HS-27A (cell line): ENCODE measurements at regions not wholly inside any gene's neighbourhood (a gene's known extent, or its start where the extent isn't known, plus 50 kb on each side); places are given as distances from the start of the nearest gene placed in this dataset.

Source experiments
- DNase-seq: peaks from one replicate; pipeline ENCODE4 v3.0.0-alpha.2; 2012; ENCODE audit warnings: low read depth, missing footprints

DNA sequence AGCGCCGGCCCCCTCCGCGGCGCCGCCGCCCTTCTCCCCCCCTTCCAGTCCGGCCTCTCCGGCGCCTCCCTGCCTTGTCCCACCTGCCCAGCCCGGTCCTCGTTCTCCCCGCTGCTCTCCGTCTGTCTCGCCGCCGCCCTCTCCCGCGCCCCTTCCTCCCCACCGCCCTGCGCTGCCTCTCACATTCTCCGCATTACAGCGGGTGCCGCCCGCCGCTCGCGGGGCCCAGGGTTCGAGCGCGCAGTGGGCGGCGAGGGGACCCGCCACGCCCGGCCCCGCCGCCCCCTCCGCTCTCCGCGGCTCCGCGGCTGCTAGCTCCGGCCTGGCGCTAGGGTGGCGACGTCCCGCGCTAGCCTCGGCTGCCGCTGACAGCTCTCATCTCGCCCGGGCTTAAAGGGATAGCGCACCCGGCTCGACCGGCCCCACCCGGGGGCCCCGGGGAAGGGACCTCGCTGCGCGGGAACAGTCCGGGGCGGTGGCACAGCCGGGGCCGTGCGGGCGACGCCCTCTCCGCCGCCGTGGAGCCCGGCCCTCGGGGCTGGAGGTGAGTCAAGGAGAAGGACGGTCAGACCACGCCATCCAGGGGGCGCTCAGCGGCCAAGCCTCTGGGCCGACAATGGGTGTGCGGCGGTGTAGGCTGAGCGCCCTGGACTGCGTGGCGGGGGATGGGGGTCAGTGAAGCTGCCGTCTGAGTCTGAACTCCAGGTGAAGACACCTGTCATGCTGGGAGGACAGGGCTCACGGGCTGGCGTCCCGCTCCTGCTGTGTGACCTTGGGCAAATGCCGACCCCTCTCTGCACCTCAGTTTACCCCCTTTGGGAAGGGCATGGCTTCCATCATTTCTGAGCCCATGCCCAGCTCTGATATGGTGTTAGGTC, 187.4 kb upstream of the LINGO1 start:
- DNase-seq = no peak

DNA sequence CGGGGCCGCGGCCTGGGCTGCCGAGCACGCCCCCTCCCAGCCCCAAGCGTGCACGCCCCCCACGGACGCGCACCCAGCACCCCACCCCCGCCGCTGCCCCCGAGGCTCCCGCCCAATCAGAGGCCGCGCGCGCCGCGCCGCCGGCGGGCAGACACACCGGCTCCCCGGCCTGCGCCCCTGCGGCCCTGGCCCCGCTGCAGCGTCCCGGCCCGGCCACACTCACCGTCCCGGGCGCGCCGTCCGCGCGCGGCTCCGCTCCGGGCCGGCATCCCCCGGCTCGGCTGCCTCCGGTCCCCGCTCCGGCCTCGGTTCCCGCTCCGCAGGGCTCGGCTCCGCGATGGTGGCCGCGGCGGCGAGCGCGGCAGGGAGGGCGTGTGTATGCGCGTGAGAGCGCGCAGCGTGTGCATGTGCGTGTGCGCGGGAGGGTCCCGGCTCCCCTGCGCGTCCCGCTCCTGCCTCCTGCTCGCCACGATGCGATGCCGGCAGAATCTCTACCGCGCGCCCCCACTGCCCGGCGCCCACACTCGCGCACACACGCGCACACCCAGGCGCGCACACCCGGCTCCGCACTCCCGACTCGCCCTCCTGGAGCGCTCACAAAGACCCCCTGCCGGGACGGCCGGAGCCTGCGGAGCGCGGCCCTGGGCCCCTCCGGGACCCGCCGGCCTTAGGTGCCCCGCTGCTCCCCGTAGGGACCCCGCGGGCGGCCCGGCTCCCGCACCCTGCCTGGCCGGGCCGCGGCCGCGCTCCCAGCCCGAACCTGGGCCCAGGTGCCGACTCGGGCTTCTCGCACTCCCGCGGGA, 186.5 kb upstream of the LINGO1 start:
- DNase-seq = no peak

DNA sequence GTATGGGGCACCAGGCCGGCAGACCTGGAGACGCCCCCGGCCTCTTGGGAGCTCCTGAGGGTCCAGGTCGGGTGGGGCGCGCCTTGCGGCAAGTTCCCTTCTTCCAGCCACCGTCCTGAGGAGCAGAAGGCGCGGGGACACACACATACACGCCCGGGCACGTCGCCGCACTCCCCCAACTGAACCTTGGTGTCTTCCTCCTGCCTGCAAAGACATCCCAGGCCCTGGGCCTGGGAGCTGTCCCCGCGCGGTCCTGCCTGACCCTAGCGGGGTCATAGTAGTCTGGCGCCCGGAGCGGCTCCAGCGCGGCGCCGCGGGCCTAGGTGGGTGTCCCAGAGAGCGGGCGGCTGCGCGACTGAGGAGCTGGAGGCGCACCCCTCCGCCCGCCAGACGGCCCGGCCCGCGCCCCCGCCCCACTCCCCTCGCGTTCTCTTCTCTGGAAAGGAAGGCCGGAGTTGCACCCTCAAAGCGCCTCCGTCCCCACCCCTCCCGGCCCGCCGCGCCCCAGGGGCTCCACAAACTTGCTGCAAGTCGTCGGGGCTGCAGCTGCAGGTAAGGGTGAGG, 185.9 kb upstream of the LINGO1 start:
- DNase-seq = no peak

DNA sequence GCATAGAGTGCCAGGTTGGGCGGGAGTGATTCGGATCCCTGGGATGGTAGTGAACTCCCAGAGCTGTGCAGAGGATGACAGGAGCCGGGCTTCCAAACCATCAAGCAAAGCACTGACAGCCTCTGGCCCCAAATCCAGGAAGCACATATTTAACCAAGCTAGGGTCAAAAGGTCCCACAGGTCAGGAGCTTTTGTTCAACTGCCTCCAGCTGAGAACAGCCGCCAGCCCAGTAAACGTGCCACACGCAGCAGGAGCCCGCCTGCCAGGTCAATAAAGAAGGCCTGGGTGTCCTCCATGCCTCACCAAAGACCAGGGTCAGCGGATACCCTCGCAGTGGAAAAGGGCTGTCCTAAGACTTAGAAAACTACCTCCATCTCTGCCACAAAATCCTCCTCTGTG, 184.7 kb upstream of the LINGO1 start:
- no peak for DNase-seq

DNA sequence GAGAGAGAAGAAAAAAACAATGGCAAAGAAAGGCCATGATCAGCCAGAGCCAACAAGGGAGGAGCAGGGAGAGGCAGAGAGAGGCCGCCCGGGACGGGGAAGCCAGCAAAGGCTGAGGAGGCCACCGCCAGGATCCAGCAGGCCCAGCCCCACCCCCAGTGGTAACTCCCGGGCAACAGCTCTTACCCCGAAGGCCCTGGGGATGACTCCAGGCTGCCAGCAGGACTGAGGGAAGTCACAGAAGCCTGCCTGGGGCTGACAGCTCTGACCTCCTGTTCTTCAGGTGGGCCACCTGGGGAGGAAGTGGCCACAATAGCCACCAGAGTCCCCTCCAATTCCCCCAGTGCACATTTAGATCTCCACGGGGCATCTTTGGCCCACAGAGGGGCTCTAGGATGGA, 184.3 kb upstream of the LINGO1 start:
- DNase-seq = no peak

DNA sequence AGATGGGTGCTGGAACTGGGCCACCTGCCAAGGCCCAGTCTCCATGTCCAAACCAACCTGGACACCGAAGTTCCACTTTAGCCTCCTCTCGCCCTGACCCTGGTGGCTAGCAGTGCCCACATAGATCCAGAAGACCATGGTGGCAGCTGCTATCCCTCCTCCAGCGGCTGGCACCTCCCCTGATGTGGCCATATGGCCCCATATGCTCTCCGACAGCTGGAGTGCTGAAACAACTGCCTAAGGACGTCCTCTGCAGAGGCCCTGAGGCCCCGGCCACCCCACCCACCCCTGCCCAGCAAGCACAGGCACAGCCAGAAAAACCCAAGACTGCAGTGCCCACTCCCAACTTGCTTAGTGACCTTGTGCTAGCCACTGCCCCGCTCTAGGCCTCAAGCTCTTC, 182.3 kb upstream of the LINGO1 start:
- no peak for DNase-seq

DNA sequence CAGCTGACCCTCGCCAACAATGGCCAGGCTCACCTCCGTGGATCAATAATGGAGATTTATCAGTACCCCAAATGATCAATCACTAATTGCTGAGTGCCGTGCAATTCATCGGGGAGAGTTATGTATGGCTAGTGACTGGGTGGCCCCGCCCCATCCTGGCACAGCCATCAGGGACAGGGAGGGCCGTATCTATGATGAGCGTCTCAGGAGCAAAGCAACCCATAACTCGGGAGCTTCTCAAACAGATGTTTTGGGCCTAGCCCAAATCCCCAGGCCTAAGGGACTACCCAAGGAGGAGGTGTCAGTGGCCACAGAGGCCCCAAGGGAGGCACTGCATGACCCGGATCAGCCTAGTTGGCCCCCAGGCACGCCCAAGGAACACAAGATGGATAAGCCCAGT, 180.0 kb upstream of the LINGO1 start:
- no peak for DNase-seq

DNA sequence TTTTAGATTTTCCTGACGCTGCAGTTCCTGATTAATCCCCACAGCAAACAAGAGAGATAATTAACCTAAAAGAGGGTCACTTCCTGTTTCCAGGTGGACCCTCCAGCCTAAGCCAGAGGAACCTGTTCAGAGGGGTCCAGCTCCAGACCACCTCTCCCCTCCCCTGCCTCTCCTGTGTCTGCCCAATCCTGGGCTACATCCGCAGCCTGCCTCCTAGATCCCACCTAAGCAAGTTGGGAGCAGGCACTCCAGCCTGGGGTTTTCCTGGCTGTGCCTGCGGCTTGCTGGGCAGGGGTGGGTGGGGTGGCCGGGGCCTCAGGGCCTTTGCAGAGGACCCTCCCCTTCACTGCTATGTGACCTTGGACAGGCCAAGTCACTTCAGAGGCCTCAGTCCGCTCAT, 178.6 kb upstream of the LINGO1 start:
- DNase-seq = no peak

DNA sequence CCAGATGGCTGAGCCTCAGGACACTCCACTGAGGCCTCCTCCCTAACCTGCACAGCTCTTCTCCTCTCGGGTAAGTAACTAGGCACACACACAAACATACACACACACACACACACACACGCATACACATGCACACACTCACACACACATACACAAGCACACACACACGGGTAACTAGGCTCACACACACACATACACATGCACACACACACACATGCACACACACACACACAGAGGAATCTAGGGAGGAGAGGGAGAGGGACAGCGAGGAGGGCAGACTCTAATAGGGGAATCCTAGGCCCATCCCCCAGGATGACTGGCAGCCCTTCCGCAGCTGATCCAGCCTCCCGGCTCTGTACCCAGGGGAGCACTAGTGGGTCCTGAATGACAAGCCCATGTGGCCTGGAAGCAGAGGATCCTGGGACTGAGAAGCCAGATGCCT, 177.4 kb upstream of the LINGO1 start:
- DNase-seq = no peak

DNA sequence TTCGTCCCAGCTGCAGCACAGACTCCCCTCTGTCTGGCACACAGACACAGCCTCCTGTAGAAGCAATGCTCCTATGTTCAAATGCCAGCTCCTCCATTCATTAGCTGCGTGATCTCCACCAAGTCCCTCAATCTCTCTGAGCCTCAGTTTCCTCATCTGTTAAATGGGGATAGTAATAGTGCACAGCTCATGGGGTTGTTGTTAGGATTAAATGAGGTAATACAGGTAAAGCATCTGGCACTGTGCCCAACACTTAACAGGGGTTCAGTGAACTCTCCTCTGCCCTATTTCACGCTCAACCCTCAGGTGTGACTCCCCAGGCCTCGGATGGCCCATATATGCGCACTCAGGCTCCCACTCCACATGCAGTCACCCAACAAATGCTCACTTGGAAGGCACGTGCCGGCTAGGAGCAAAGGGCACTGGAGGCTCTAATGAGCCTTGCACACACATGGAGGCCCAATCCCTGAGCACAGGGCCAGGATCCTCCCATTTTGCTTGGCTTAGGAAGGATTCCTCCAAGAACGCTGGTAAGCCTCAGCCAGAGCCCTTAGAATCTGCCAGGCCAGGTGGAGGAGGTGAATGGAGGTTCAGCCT, 176.0 kb upstream of the LINGO1 start:
- no peak for DNase-seq

DNA sequence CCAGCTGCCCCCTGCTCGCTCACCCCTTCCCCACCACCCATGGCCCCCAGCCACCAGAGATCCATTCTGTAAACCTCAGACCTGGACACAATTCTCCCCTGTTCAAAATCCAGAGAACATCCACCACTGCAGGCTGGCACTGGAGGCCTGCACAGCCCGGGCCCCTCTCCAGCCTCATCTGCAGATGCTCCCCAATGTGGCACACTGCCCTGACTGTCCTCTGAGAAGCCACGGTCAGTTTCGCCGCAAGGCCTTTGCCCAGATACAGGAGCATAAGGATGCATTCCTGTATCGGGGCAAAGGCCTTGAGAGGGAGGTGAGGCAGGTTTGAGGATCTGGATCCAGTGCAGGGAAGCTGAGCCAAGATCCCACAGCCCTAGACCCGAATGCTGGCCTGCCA, 175.4 kb upstream of the LINGO1 start:
- no peak for DNase-seq

DNA sequence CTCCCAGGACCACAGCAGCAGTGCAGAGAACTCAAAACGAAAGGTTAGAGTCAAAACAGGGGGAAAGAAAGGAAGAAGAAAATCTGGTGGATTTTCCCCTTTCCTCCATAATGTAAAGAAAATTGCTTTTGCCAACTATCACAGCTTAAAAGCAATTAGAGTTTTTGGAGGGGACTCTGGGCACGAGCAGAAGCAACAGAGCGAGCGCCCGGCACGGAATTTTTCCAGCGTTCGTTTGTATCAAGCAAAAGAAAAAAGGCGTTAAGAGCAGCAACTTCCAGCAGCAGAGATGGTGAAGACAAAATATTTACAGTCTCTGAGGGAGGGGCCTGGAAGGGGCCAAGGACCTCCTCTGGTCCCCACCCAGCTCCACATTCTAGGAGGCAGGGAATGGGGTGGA, 174.9 kb upstream of the LINGO1 start:
- DNase-seq = no peak

DNA sequence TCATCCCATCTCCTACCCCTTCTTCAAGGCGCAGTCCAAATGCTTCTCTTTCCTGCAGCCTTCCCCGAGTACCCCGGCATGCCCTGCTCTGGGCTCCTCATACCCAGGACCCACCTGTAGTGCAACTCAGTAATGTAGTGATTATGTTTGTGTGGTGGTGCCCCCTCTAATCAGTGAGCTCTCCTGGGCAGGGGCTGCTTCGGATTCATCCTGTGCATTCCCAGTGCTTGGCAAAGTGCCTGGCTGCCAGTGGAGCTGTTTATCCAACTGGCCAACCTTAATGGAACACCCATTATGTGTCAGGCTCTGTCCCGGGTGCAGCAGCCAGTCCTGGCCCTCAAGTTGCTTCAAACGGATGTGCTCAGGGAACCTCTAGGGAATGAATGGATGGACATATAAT, 174.4 kb upstream of the LINGO1 start:
- no peak for DNase-seq

DNA sequence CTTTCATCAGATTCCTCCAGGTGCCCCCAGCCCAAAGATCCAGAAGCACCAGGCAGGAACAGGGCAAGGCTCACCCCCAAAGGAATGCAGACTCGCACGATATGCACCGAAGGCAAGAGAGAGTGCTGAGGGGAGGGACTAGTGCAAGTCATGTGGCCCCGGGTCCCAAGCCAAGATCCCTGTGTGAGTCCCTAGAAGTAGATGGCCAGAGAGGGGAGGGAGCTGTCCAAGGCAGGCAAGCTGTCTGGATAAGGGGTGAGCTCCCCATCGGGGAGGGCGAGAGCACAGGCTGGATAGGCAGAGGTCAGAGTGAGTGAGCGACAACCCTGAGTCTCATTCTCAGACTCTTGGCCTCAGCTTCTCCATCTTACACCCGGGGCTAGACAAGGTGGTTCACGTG, 171.5 kb upstream of the LINGO1 start:
- DNase-seq = no peak

DNA sequence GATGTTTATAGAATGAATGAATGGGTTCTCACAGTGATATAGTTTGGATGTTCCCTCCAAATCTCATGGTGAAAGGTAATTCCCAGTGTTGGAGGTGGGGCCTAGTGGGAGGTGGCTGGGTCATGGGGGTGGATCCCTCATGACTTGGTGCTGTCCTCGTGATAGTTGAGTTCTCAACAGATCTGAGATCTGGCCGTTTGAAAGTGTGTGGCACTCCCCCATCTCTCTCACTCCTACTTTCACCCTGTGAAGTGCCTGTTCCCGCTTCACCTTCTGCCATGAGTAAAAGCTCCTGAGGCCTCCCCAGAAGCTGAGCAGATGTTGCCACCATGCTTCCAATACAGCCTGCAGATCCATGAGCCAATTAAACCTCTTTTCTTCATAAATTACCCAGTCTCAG, 170.8 kb upstream of the LINGO1 start:
- no peak for DNase-seq

DNA sequence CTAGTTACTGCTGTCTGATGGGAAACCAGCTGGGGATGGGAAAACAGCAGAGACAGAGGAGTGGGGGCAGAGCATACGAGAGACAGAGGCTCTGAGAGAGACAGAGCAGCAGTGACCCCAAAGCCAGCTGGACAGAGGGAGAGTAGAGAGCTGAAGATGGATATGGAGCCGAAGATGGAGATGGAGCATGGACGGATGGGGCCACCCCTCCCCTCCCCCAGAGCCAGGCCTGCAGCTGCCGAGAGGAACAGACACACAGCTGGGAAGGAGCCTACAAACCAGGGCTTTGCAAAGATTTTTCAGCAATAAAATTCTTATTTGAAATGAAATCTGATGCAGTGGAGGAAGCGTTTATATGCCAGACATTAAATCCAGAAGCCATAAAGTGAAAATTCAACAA, 167.6 kb upstream of the LINGO1 start:
- no peak for DNase-seq

DNA sequence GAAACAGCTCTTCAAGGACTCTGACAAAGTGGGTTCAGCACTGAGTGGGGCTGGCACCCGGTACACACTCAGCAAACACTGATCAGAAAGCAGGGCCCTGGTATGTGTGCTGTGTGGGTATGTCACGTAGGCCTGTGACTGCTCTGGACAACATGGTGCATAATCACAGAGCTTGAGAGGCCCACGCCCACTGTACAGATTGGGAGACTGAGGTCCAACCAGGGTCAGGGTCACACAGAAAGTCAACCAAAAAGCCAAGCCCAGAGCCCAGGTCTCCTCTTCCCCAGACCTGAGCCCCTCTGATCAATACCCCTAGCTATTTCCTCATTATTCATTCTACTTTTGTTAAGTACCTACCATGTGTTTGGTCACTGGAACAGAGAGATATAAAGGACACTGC, 166.1 kb upstream of the LINGO1 start:
- DNase-seq = no peak

DNA sequence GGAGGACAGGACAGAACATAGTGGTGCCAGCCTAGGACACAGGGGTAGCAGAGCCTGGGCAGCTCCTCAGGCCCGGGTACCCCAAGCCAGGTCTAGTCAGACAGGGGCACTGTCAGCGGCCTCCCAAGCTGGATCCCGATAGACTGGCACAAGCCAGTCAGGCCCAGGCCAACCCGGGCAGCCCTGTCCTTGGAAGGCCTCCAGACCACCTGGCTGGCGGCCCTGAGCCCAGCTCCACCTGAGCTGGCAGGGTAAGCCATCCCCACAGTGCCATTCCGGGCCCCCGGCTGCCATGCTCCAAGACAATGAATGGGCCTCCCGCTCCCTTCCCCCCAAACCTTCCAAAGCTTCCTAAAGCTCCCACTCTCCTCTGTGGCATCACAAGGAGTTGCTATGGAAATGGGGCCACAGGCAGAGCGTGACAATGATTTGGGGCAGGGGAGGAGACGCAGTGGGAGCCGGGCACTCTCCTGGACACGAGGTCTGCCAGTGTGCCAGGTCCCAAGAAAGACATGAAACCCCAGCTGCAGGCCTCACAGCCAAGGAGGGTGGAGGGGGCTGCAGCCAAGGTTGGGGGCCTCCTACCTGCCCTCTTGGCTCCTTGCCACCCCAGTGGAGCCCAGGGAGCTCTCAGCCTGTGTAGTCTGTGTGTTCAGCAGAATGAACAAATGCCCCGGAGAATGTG, 165.6 kb upstream of the LINGO1 start:
- DNase-seq = no peak

DNA sequence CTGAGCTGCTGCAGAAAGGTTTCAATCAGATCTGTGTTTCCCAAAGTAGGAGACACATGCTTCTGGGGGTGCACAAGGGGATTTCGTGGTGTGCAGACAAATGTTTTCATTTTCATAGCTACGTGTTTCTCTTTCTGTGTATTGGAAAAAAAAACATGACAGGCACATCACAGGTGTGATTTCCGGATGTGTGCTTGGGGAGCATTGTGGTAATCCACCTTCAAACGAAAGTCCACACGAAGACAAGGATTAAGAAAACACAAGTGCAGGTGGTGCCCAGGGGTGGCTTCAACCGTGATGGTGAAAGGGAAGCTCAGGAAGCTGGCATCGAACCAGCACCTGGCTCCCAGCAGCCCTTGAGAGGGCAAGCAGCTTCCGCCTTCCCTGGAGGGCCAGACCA, 164.6 kb upstream of the LINGO1 start:
- no peak for DNase-seq

DNA sequence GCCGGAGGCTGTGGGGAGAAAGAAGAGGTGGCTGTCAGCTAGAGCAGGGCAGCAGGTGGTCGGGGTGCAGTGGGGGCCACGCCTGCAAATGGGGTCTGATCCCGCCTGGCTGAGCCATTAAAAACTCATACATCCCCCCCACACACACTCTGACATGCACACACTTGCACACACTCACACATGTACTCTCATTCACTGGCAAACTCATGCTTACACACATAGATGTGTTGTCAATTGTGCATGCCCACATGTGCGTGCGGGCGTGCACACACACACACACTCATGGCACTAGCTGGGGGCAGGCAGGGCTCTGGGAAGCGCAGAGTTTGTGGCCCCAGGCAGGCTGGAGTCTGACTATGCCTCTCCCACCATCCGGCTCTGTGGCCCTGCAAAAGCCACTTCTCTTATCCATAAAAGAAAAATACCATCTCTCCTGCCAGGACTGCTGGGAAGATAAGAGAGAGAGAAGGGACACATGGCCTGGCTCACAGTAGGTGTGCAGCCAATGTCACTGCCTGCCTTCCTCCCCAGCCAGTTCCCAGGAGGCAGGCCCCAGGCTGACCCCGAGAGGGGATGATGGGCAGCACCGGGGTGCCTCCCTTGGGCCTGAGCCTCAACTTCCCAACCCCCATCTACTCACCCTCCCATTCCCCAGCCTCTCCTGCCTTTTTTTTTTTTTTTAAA, 163.5 kb upstream of the LINGO1 start:
- no peak for DNase-seq

DNA sequence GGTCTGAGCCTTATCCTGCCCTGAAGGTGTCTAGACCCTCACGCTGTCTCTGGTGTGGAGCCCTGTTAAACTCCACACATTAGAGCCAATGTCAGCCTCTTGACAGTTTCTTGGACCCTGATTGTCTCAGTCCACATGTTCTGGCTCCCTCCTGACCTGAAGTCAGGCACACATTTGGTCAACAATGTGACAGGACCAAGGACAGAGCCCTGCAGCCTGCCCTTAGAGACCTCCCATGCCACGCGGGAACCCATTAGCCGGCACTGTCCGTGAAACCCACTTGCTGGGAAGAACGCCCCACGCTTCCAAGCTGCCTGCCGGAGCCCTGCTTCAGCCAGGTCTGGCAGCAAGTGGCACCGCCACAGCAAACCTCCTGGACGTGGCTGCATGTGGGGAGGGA, 162.7 kb upstream of the LINGO1 start:
- DNase-seq = no peak

DNA sequence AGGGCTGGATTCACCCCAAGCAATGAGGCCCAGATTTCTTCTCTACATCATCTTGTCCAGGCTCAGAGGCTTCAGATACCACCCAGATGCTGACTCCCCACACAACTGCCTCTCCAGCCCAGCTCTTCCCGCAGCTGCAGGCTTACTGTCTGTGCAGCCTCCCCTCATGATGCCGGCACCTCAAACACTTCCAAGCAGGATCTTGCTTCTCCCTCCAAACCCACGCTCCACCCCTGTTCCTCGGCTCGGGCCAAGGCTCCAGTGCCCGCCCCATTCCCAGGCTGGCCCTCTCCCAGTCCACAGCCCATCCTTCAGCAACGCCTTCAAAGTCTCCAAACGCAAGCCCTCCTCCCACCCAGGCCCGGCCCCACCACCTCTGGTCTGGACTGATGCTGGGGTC, 159.2 kb upstream of the LINGO1 start:
- no peak for DNase-seq
